ENCODE measurements at regions not wholly inside any gene's neighbourhood (a gene's known extent, or its start where the extent isn't known, plus 50 kb on each side); places are given as distances from the start of the nearest gene placed in this dataset.

GRCh38 chr20:6644813-6645628 is 122.5 kb upstream of the BMP2 start:
- WGBS (ENCODE audit: insufficient coverage, insufficient replicate concordance, low lambda C conversion rate, missing lambda C conversion rate): 34% methylated on average over 10 of the region's 10 CpGs
- FAIRE-seq (no peak), DNase-seq (ENCODE audit: low read depth, low spot score) (no peak), ATAC-seq (peak; percentile 86)
- no peak overlapping the region for H3K27ac ChIP-seq (ENCODE audit: control insufficient read depth, insufficient read depth)
- no peak overlapping the region for H3K9ac ChIP-seq (ENCODE audit: control insufficient read depth, insufficient read depth, low read length)
- CTCF ChIA-PET: interaction anchor here (0.9 to 1.5 kb wide), 3 partner anchors 8 to 121 kb away, joined by 3 read pairs; no protein-coding TSS in a partner anchor
- in situ Hi-C loops (cut with MboI) (no loop called here), intact Hi-C loops (cut with micrococcal nuclease; ENCODE audit: unreplicated experiment) (no loop called here)
- BruUV-seq (replicated peaks): no TSS peak
- no peak overlapping the region for H2AFZ ChIP-seq (ENCODE audit: control insufficient read depth, low read depth, low read length)
- SMC1A ChIA-PET (ENCODE audit: uncharacterized antibody, unreplicated experiment): interaction anchor here (0.8 to 2.0 kb wide), 13 partner anchors 10 to 169 kb away, joined by 3 to 7 read pairs (median 3); no protein-coding TSS in a partner anchor
- POLR2A ChIA-PET: interaction anchor here (0.5 to 0.8 kb wide), 2 partner anchors 107 to 177 kb away, joined by 5 read pairs; no protein-coding TSS in a partner anchor
- no peaks in the 10 kb centered on the region for H3K9me3 ChIP-seq (replicated peaks; ENCODE audit: control insufficient read depth, insufficient read depth, low read length)
- H3K79me2 ChIP-seq (ENCODE audit: control insufficient read depth, insufficient read depth, low read length): no peaks in the 10 kb centered on the region
- H4K20me1 ChIP-seq (ENCODE audit: control insufficient read depth, insufficient read depth): no peaks in the 10 kb centered on the region
- no peak overlapping the region for H3K4me3 ChIP-seq
- RAD21 ChIA-PET (ENCODE audit: unreplicated experiment): interaction anchor here (1.0 to 1.2 kb wide), 3 partner anchors 18 to 48 kb away, joined by 4 read pairs; no protein-coding TSS in a partner anchor
- H3K27me3 ChIP-seq (replicated peaks in 1 of 2; ENCODE audit: control insufficient read depth in 2 of 2, insufficient read depth in 2 of 2, low read length in 1 of 2): no peaks in the 10 kb centered on the region
- H3K4me2 ChIP-seq (ENCODE audit: control insufficient read depth, insufficient read depth): no peak overlapping the region
- no peaks in the 10 kb centered on the region for H3K4me1 ChIP-seq (ENCODE audit: control insufficient read depth, insufficient read depth, low read length)
- H3K36me3 ChIP-seq (ENCODE audit: control insufficient read depth in 2 of 2, insufficient read depth in 2 of 2, low read length in 1 of 2): no peaks in the 10 kb centered on the region
- TF ChIP-seq SMAD5 (IDR thresholded peaks at IDR 0.05; ENCODE audit: low read depth) (no peak), BHLHE40 (IDR thresholded peaks at IDR 0.05; ENCODE audit: borderline replicate concordance in 1 of 2, low read depth in 2 of 2, low read length in 1 of 2) (peak; percentile 27 to 65; a peak in 3 of 4 replicates), IKZF2 (IDR thresholded peaks at IDR 0.05) (peak; percentile 84 to 91), SPI1 (IDR thresholded peaks at IDR 0.05; ENCODE audit: borderline replicate concordance, insufficient read depth, low read depth, low read length) (peak; percentile 63; the same call in 1 of the 2 replicates), ATF7 (IDR thresholded peaks at IDR 0.05; ENCODE audit: low read depth) (peak; percentile 48; the same call in 1 of the 2 replicates), EP300 (IDR thresholded peaks at IDR 0.05; ENCODE audit: borderline replicate concordance in 1 of 2, control insufficient read depth in 1 of 2, low read depth in 2 of 2, low read length in 2 of 2) (peak; percentile 21 to 81; a peak in 3 of 4 replicates), RUNX3 (IDR thresholded peaks at IDR 0.05; ENCODE audit: low read length) (peak; percentile 77), HDGF (IDR thresholded peaks at IDR 0.05) (0 out of 2 replicates have a peak, but pooled peaks have one; percentile 59), HCFC1 (IDR thresholded peaks at IDR 0.05; ENCODE audit: low read length) (no peak), NBN (IDR thresholded peaks at IDR 0.05) (peak; percentile 69; the same call in 1 of the 2 replicates), NFIC (IDR thresholded peaks at IDR 0.05; ENCODE audit: low read depth, low read length) (peak; percentile 37; the same call in 1 of the 2 replicates), BMI1 (IDR thresholded peaks at IDR 0.05; ENCODE audit: borderline replicate concordance) (peak; percentile 60), YBX1 (IDR thresholded peaks at IDR 0.05) (0 out of 2 replicates have a peak, but pooled peaks have one; percentile 67), MLLT1 (IDR thresholded peaks at IDR 0.05) (peak; percentile 61; the same call in 1 of the 2 replicates), ETV6 (conservative IDR thresholded peaks at IDR 0.05 in 1 of 2, IDR thresholded peaks at IDR 0.05 in 1 of 2; ENCODE audit: borderline replicate concordance in 1 of 2, low read depth in 1 of 2) (peak in 1 of 2 experiments; percentile 41; a peak in 1 of 4 replicates), IKZF1 (conservative IDR thresholded peaks at IDR 0.05) (peak; percentile 75), JUNB (IDR thresholded peaks at IDR 0.05) (peak; percentile 37; the same call in 1 of the 2 replicates), MTA2 (IDR thresholded peaks at IDR 0.05; ENCODE audit: low read depth) (peak; percentile 74), CBX5 (IDR thresholded peaks at IDR 0.05; ENCODE audit: low read depth) (no peak), LARP7 (IDR thresholded peaks at IDR 0.05) (no peak), EGR1 (IDR thresholded peaks at IDR 0.05; ENCODE audit: borderline replicate concordance in 1 of 2, low read depth in 2 of 2, low read length in 2 of 2) (no peak), RELB (IDR thresholded peaks at IDR 0.05; ENCODE audit: low read depth) (peak; percentile 54)

Measured in GM12878 (cell line).